ENCODE measurements at regions not wholly inside any gene's neighbourhood (a gene's known extent, or its start where the extent isn't known, plus 50 kb on each side); places are given as distances from the start of the nearest gene placed in this dataset.

GRCh38 chr7:22632674-22633073 lies 94.3 kb upstream of the IL6 start:
- Histone ChIP-seq H4K20me1 (ENCODE audit: control insufficient read depth, extremely low read depth, insufficient read depth, low read length) (no peaks in the 10 kb centered on the region), H3K4me2 (ENCODE audit: extremely low read depth, insufficient read depth, low read length) (no peak overlapping the region), H3K27ac (ENCODE audit: insufficient read depth, low read length) (no peak overlapping the region), H2AFZ (ENCODE audit: low read length) (no peak overlapping the region), H3K4me3 (replicated peaks in 1 of 4; ENCODE audit: control extremely low read depth in 1 of 4, insufficient read depth in 1 of 4, low read depth in 3 of 4, low read length in 4 of 4) (no peak overlapping the region), H3K27me3 (ENCODE audit: control insufficient read depth, insufficient read depth, low read length) (no peaks in the 10 kb centered on the region), H3K4me1 (ENCODE audit: control insufficient read depth, extremely low read depth, insufficient read depth, low read length) (no peaks in the 10 kb centered on the region), H3K36me3 (ENCODE audit: control insufficient read depth, insufficient read depth, low read length) (no peaks in the 10 kb centered on the region), H3K9me3 (ENCODE audit: control insufficient read depth, insufficient read depth, low read depth, low read length) (no peaks in the 10 kb centered on the region), H3K79me2 (ENCODE audit: control insufficient read depth, insufficient read depth, low read length) (no peaks in the 10 kb centered on the region), H3K9ac (ENCODE audit: insufficient read depth, low read length) (no peak overlapping the region)
- TF ChIP-seq CTCF (conservative IDR thresholded peaks at IDR 0.05 in 1 of 2, IDR thresholded peaks at IDR 0.05 in 1 of 2; ENCODE audit: low read depth in 1 of 2, low read length in 2 of 2) (no peak), EZH2 (IDR thresholded peaks at IDR 0.05; ENCODE audit: low read length, missing control alignments) (no peak)
- DNase-seq (ENCODE audit: low read depth in 2 of 2): peak in 1 of 2 donors; percentile 75

- H3K79me2 ChIP-seq (ENCODE audit: control insufficient read depth, insufficient read depth, low read length): no peaks in the 10 kb centered on the region
- H3K4me2 ChIP-seq (ENCODE audit: extremely low read depth, insufficient read depth, low read length): no peak overlapping the region
- peaks cover 2% of the 10 kb centered on the region for H3K4me1 ChIP-seq (ENCODE audit: control insufficient read depth, extremely low read depth, insufficient read depth, low read length)
- no peak for TF ChIP-seq EZH2 (IDR thresholded peaks at IDR 0.05; ENCODE audit: low read length, missing control alignments)
- TF ChIP-seq CTCF (conservative IDR thresholded peaks at IDR 0.05 in 1 of 2, IDR thresholded peaks at IDR 0.05 in 1 of 2; ENCODE audit: low read depth in 1 of 2, low read length in 2 of 2): no peak
- no peaks in the 10 kb centered on the region for H3K36me3 ChIP-seq (ENCODE audit: control insufficient read depth, insufficient read depth, low read length)
- no peaks in the 10 kb centered on the region for H3K9me3 ChIP-seq (ENCODE audit: control insufficient read depth, insufficient read depth, low read depth, low read length)
- no peak for DNase-seq (ENCODE audit: low read depth in 2 of 2)
- H3K27me3 ChIP-seq (ENCODE audit: control insufficient read depth, insufficient read depth, low read length): no peaks in the 10 kb centered on the region
- no peak overlapping the region for H3K27ac ChIP-seq (ENCODE audit: insufficient read depth, low read length)
- H3K4me3 ChIP-seq (replicated peaks in 1 of 4; ENCODE audit: control extremely low read depth in 1 of 4, insufficient read depth in 1 of 4, low read depth in 3 of 4, low read length in 4 of 4): no peak overlapping the region
- H2AFZ ChIP-seq (ENCODE audit: low read length): no peak overlapping the region
- no peak overlapping the region for H3K9ac ChIP-seq (ENCODE audit: insufficient read depth, low read length)
- no peaks in the 10 kb centered on the region for H4K20me1 ChIP-seq (ENCODE audit: control insufficient read depth, extremely low read depth, insufficient read depth, low read length)
Measured at GRCh38 chr7:22631730-22632129, 95.3 kb upstream of the IL6 start.

GRCh38 chr7:22630069-22630468 lies 96.9 kb upstream of the IL6 start:
- no peak overlapping the region for H3K9ac ChIP-seq (ENCODE audit: insufficient read depth, low read length)
- peaks cover 2% of the 10 kb centered on the region for H3K4me1 ChIP-seq (ENCODE audit: control insufficient read depth, extremely low read depth, insufficient read depth, low read length)
- no peak overlapping the region for H3K4me2 ChIP-seq (ENCODE audit: extremely low read depth, insufficient read depth, low read length)
- no peak overlapping the region for H2AFZ ChIP-seq (ENCODE audit: low read length)
- DNase-seq (ENCODE audit: low read depth in 2 of 2): no peak
- no peaks in the 10 kb centered on the region for H4K20me1 ChIP-seq (ENCODE audit: control insufficient read depth, extremely low read depth, insufficient read depth, low read length)
- H3K4me3 ChIP-seq (replicated peaks in 1 of 4; ENCODE audit: control extremely low read depth in 1 of 4, insufficient read depth in 1 of 4, low read depth in 3 of 4, low read length in 4 of 4): no peak overlapping the region
- no peaks in the 10 kb centered on the region for H3K27me3 ChIP-seq (ENCODE audit: control insufficient read depth, insufficient read depth, low read length)
- H3K79me2 ChIP-seq (ENCODE audit: control insufficient read depth, insufficient read depth, low read length): no peaks in the 10 kb centered on the region
- no peak overlapping the region for H3K27ac ChIP-seq (ENCODE audit: insufficient read depth, low read length)
- H3K9me3 ChIP-seq (ENCODE audit: control insufficient read depth, insufficient read depth, low read depth, low read length): no peaks in the 10 kb centered on the region
- no peaks in the 10 kb centered on the region for H3K36me3 ChIP-seq (ENCODE audit: control insufficient read depth, insufficient read depth, low read length)
- TF ChIP-seq EZH2 (IDR thresholded peaks at IDR 0.05; ENCODE audit: low read length, missing control alignments) (no peak), CTCF (conservative IDR thresholded peaks at IDR 0.05 in 1 of 2, IDR thresholded peaks at IDR 0.05 in 1 of 2; ENCODE audit: low read depth in 1 of 2, low read length in 2 of 2) (no peak)
